Gastroesophageal sphincter (tissue), 3 donors: ENCODE measurements at regions not wholly inside any gene's neighbourhood (a gene's known extent, or its start where the extent isn't known, plus 50 kb on each side); places are given as distances from the start of the nearest gene placed in this dataset.

ENCODE experiments used
- CTCF ChIP-seq, 4 experiments: fragments of 200-600 bp in 2 of 4; fragments of 450-650 bp in 2 of 4; sonication (generic) in 1 of 4; IDR thresholded peaks; one replicate each; pipeline ENCODE4 v1.5.1; 2017 to 2019; ENCODE audit warnings: antibody characterized with exemption in 4 of 4, mild to moderate bottlenecking in 2 of 4, moderate library complexity in 2 of 4
- POLR2A ChIP-seq, 2 donors: fragments of 450-650 bp; IDR thresholded peaks; one replicate each; pipeline ENCODE4 v1.6.1; 2017; ENCODE audit warnings: antibody characterized with exemption in 2 of 2, mild to moderate bottlenecking in 2 of 2, moderate library complexity in 1 of 2
- POLR2AphosphoS5 ChIP-seq: sonication (generic); formaldehyde crosslinking; IDR thresholded peaks from one replicate; pipeline ENCODE4 v1.6.1; 2017; ENCODE audit warnings: antibody characterized with exemption

GRCh38 chr6:147040121-147040910 is 163.9 kb upstream of the STXBP5 start:
- TF ChIP-seq CTCF (IDR thresholded peaks at IDR 0.05) = no peak
- no peak for TF ChIP-seq POLR2AphosphoS5
- TF ChIP-seq POLR2A (IDR thresholded peaks at IDR 0.05) = no peak
